T-helper 22 cell (primary cell): ENCODE measurements at regions not wholly inside any gene's neighbourhood (a gene's known extent, or its start where the extent isn't known, plus 50 kb on each side); places are given as distances from the start of the nearest gene placed in this dataset.
"Not testable (repeated sequence)": the region's sequence is repeated elsewhere in the genome, so short reads cannot be mapped to it uniquely, and the experiment has no call there.

Experiments used
- DNase-seq: peaks from one replicate; pipeline ENCODE4 v3.0.0-alpha.2; 2020; ENCODE audit warnings: low read depth

GRCh38 chr6:103587722-103588121 lies 1272.0 kb downstream of the HACE1 start:
- no peak for DNase-seq

GRCh38 chr6:103578115-103578514 lies 1281.6 kb downstream of the HACE1 start:
- no peak for DNase-seq

GRCh38 chr6:103570431-103570830 lies 1289.3 kb downstream of the HACE1 start:
- no peak for DNase-seq

- DNase-seq: no peak
These were observed 1304.8 kb downstream of the HACE1 start for GRCh38 chr6:103554911-103555310.

- DNase-seq: no peak
These were observed 1321.3 kb downstream of the HACE1 start for GRCh38 chr6:103538381-103538780.

- DNase-seq: no peak
These were observed 1324.9 kb downstream of the HACE1 start for GRCh38 chr6:103534814-103535213.

GRCh38 chr6:103534095-103534494 lies 1325.6 kb downstream of the HACE1 start:
- no peak for DNase-seq

GRCh38 chr6:103522045-103522444 lies 1337.7 kb downstream of the HACE1 start:
- DNase-seq: no peak

- no peak for DNase-seq
These were observed 1343.4 kb downstream of the HACE1 start for GRCh38 chr6:103516336-103516735.

GRCh38 chr6:103507052-103507451 lies 1352.7 kb downstream of the HACE1 start:
- no peak for DNase-seq

GRCh38 chr6:103505155-103505518 lies 1354.6 kb downstream of the HACE1 start:
- no peak for DNase-seq

GRCh38 chr6:103504501-103505154 lies 1355.1 kb downstream of the HACE1 start:
- no peak for DNase-seq

- not testable (repeated sequence) for DNase-seq
These were observed 1363.1 kb downstream of the HACE1 start for GRCh38 chr6:103496588-103496987.

GRCh38 chr6:103456652-103457051 lies 1403.1 kb downstream of the HACE1 start:
- DNase-seq: no peak

GRCh38 chr6:103455275-103455674 lies 1404.4 kb downstream of the HACE1 start:
- no peak for DNase-seq

GRCh38 chr6:103409475-103409874 lies 1450.2 kb downstream of the HACE1 start:
- no peak for DNase-seq

GRCh38 chr6:103405321-103405720 lies 1454.4 kb downstream of the HACE1 start:
- no peak for DNase-seq

- no peak for DNase-seq
These were observed 1454.9 kb downstream of the HACE1 start for GRCh38 chr6:103404799-103405198.

GRCh38 chr6:103396768-103397167 lies 1463.0 kb downstream of the HACE1 start:
- DNase-seq: no peak

- DNase-seq: no peak
These were observed 1480.4 kb downstream of the HACE1 start for GRCh38 chr6:103379272-103379671.

- DNase-seq: no peak
These were observed 1492.5 kb downstream of the HACE1 start for GRCh38 chr6:103367212-103367611.

GRCh38 chr6:103356531-103356930 lies 1503.2 kb downstream of the HACE1 start:
- no peak for DNase-seq

- DNase-seq: no peak
These were observed 1515.1 kb downstream of the HACE1 start for GRCh38 chr6:103344554-103345163.

- no peak for DNase-seq
These were observed 1524.3 kb downstream of the HACE1 start for GRCh38 chr6:103335412-103335811.
